ENCODE measurements at regions not wholly inside any gene's neighbourhood (a gene's known extent, or its start where the extent isn't known, plus 50 kb on each side); places are given as distances from the start of the nearest gene placed in this dataset.

- Mint-ChIP-seq H3K9me3 (no peaks in the 10 kb centered on the region), H3K27me3 (peaks cover 10 to 37% (median 19%) of the 10 kb centered on the region in 5 donors), H3K4me1 (no peaks in the 10 kb centered on the region), H3K36me3 (no peaks in the 10 kb centered on the region), H3K27ac (no peak overlapping the region), H3K4me3 (no peak overlapping the region)
- no peak for ATAC-seq
- DNase-seq = no peak
- POLR2A ChIA-PET = no interaction called here
Observed at GRCh38 chr16:82232806-82233205, 62.8 kb upstream of the MPHOSPH6 start.

- H3K4me1 Mint-ChIP-seq = no peaks in the 10 kb centered on the region
- no peaks in the 10 kb centered on the region for H3K9me3 Mint-ChIP-seq
- H3K27ac Mint-ChIP-seq = no peak overlapping the region
- no peak for ATAC-seq
- peaks cover 15 to 46% (median 17%) of the 10 kb centered on the region in 5 donors for H3K27me3 Mint-ChIP-seq
- POLR2A ChIA-PET = no interaction called here
- no peaks in the 10 kb centered on the region for H3K36me3 Mint-ChIP-seq
- H3K4me3 Mint-ChIP-seq = no peak overlapping the region
- no peak for DNase-seq
Observed at GRCh38 chr16:82231008-82231787, 61.2 kb upstream of the MPHOSPH6 start.

DNA sequence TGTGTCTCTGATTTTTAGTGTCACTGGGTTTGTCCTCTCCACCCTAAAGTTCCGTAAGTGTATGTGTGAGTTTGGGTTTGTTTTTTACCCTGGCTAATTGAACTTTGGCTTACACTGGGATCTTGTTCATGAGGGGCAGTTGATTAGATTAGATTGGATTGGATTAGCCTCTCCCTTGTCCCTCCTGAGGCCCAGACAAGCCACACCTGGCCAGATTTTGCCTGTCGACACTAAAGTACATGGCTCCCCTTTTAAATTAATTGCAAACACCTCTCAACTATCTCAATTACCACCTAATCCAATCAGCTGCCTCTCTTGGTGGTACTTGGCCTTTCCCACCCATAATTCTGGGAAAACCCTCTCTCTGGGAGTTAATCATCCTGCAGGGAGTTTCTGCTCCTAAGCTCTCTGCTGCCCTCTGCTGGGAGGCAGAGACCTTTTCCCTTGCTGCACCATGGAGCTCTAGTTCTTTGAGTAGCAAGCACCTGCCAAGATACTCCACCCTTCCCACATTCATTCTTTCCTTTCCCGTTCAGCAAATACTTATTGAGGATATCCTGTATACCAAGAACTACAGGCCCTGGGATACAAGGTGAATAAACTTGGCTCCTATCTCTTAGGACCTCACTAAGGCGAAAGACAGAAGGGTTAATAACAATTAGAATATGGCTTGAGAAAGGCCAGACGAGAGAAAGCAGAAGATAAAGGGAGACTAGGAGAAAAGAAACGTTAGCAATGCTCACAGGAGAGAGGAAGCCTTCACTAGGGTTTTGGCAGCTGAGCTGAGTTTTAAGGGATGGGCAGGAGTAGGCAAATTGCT, 60.0 kb upstream of the MPHOSPH6 start:
- Mint-ChIP-seq H3K4me3 (no peak overlapping the region), H3K27me3 (peaks cover 13 to 50% (median 17%) of the 10 kb centered on the region in 5 donors), H3K9me3 (no peaks in the 10 kb centered on the region), H3K36me3 (no peaks in the 10 kb centered on the region), H3K4me1 (no peaks in the 10 kb centered on the region), H3K27ac (no peak overlapping the region)
- DNase-seq (peak; percentile 17 to 76 (median 46)), ATAC-seq (no peak)
- POLR2A ChIA-PET = no interaction called here

DNA sequence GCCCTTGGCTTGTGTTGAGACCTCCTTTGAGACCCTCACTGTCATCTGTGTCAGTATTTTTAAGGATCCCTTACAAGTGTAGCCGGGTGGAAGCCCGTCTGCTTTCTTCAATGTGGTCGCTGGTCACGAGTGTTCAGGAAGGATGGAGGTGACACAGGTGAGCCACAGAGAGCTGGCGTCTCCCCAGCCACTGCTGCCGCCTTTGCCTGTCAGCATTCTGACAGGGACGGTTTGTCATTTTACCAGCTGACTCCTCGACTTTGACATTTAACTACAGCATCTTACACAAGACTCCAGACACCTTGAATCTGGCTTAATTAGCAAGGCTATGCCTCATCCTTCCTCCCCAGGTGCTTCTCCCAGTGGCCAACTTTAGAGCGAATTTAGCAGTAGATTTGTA, 56.3 kb upstream of the MPHOSPH6 start:
- Mint-ChIP-seq H3K36me3 (no peaks in the 10 kb centered on the region), H3K9me3 (peaks cover 0 to 6% (median 0%) of the 10 kb centered on the region in 9 donors), H3K27ac (no peak overlapping the region), H3K4me3 (no peak overlapping the region), H3K27me3 (peaks cover 12 to 50% (median 19%) of the 10 kb centered on the region in 5 donors), H3K4me1 (no peaks in the 10 kb centered on the region)
- DNase-seq (no peak), ATAC-seq (no peak)
- POLR2A ChIA-PET = no interaction called here

- Mint-ChIP-seq H3K9me3 (peaks cover 0 to 6% (median 0%) of the 10 kb centered on the region in 9 donors), H3K4me3 (no peak overlapping the region), H3K27me3 (peaks cover 5 to 41% (median 13%) of the 10 kb centered on the region in 5 donors), H3K27ac (no peak overlapping the region), H3K4me1 (no peaks in the 10 kb centered on the region), H3K36me3 (no peaks in the 10 kb centered on the region)
- ATAC-seq (no peak), DNase-seq (no peak)
- POLR2A ChIA-PET = no interaction called here
Observed at GRCh38 chr16:82224821-82225220, 54.8 kb upstream of the MPHOSPH6 start.

DNA sequence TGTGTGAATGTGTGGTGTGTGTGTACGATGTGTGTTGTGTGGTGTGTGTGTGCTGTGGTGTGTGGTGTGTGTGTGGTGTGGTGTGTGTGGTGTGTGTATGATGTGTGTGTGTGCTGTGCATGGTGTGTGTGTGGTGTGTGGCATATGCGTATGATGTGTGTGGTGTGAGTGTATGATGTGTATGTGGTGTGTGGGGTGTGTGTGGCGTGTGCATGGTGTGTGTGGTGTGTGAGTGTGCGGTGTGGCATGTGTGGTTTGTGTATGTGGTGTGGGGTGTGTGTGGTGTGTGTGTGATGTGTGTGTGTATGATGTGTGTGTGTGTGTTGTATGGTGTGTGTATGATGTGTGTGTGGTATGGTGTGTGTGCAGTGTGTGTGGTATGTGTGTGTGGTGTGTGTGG, 50.5 kb upstream of the MPHOSPH6 start:
- Mint-ChIP-seq H3K36me3 (no peaks in the 10 kb centered on the region), H3K27me3 (peaks cover 0 to 6% (median 2%) of the 10 kb centered on the region in 5 donors), H3K27ac (no peak overlapping the region), H3K4me3 (no peak overlapping the region), H3K4me1 (no peaks in the 10 kb centered on the region), H3K9me3 (peaks cover 0 to 6% (median 0%) of the 10 kb centered on the region in 9 donors)
- POLR2A ChIA-PET = no interaction called here
- ATAC-seq (no peak), DNase-seq (no peak)

All from naive thymus-derived CD8-positive, alpha-beta T cell (primary cell).